RWPE1 (cell line): ENCODE measurements at regions not wholly inside any gene's neighbourhood (a gene's known extent, or its start where the extent isn't known, plus 50 kb on each side); places are given as distances from the start of the nearest gene placed in this dataset.

Experiments
- CTCF ChIA-PET: fragments of 350-600 bp; sonication (Branson Sonifier 250); formaldehyde crosslinking; extraction: SDS; loops from one replicate; lab custom pipeline; 2021; lab: Yijun Ruan, JAX
- POLR2A ChIA-PET: fragments of 400-600 bp; formaldehyde crosslinking; extraction: SDS; loops from one replicate; lab custom pipeline; 2020; ENCODE audit warnings: antibody characterized with exemption; ENCODE audit not compliant: low non-redundant PET; lab: Yijun Ruan, JAX
- DNase-seq: peaks from one replicate; pipeline ENCODE4 v3.0.0; 2012; ENCODE audit warnings: low spot score
- H3K27ac ChIP-seq: fragments of 450-650 bp; 2 replicates; pipeline ENCODE4 v1.5.1; 2017
- TF ChIP-seq, protein P1 (sequence below): fragments of 450-650 bp; conservative IDR thresholded peaks from 2 replicates; pipeline ENCODE4 v1.5.1; 2017; ENCODE audit warnings: low read depth, mild to moderate bottlenecking

- CTCF ChIA-PET: no interaction called here
- POLR2A ChIA-PET: no interaction called here
- TF ChIP-seq, protein P1, sequence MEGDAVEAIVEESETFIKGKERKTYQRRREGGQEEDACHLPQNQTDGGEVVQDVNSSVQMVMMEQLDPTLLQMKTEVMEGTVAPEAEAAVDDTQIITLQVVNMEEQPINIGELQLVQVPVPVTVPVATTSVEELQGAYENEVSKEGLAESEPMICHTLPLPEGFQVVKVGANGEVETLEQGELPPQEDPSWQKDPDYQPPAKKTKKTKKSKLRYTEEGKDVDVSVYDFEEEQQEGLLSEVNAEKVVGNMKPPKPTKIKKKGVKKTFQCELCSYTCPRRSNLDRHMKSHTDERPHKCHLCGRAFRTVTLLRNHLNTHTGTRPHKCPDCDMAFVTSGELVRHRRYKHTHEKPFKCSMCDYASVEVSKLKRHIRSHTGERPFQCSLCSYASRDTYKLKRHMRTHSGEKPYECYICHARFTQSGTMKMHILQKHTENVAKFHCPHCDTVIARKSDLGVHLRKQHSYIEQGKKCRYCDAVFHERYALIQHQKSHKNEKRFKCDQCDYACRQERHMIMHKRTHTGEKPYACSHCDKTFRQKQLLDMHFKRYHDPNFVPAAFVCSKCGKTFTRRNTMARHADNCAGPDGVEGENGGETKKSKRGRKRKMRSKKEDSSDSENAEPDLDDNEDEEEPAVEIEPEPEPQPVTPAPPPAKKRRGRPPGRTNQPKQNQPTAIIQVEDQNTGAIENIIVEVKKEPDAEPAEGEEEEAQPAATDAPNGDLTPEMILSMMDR: no peak
- no peak overlapping the region for H3K27ac ChIP-seq
- no peak for DNase-seq
Measured at GRCh38 chr11:92765082-92765840, 204.2 kb upstream of the MTNR1B start.

GRCh38 chr11:92765965-92766371, 203.5 kb upstream of the MTNR1B start:
- no peak for DNase-seq

GRCh38 chr11:92766698-92767097, 202.8 kb upstream of the MTNR1B start:
- ChIA-PET POLR2A (no interaction called here), CTCF (no interaction called here)
- no peak for DNase-seq

More at GRCh38 chr11:92765965-92766371, 203.5 kb upstream of the MTNR1B start:
- TF ChIP-seq, protein P1: no peak
- H3K27ac ChIP-seq: no peak overlapping the region
- CTCF ChIA-PET: no interaction called here
- POLR2A ChIA-PET: no interaction called here

DNA sequence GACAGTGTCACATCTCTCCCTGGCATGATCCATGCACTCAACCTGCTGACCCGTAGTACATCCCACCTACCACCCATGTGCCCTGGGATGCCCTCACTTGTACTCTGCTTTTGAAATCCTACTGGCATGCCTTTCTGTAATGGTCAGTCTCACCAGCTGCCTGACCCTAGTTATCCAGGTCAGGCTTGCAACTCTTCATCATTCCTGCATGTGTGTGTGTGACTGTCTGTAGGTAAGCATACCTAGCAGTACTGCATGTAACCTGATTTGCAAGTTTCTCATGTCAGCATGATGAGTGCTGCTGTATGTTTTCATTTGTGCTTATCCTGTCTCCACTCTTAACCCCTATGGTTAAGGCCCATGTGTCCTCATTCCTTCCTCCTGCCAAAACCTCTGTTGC, 202.0 kb upstream of the MTNR1B start:
- POLR2A ChIA-PET: no interaction called here
- no peak for DNase-seq
- CTCF ChIA-PET: no interaction called here
- no peak overlapping the region for H3K27ac ChIP-seq
- TF ChIP-seq, protein P1: no peak

More at GRCh38 chr11:92766698-92767097, 202.8 kb upstream of the MTNR1B start:
- TF ChIP-seq, protein P1: no peak
- H3K27ac ChIP-seq: no peak overlapping the region

GRCh38 chr11:92768121-92768840, 201.2 kb upstream of the MTNR1B start:
- CTCF ChIA-PET: interaction anchor here (0.7 kb wide), 1 partner anchor 962 kb away, joined by 3 read pairs; no protein-coding TSS in a partner anchor
- H3K27ac ChIP-seq: no peak overlapping the region
- POLR2A ChIA-PET: no interaction called here
- DNase-seq: no peak
- TF ChIP-seq, protein P1: no peak

GRCh38 chr11:92769112-92769511, 200.3 kb upstream of the MTNR1B start:
- ChIA-PET CTCF (no interaction called here), POLR2A (no interaction called here)
- TF ChIP-seq, protein P1: no peak
- DNase-seq: no peak
- H3K27ac ChIP-seq: no peak overlapping the region
